CD14-positive monocyte (primary cell): ENCODE measurements at regions not wholly inside any gene's neighbourhood (a gene's known extent, or its start where the extent isn't known, plus 50 kb on each side); places are given as distances from the start of the nearest gene placed in this dataset.

Experiments
- DNase-seq, 3 donors: peaks; one replicate each; pipeline ENCODE4 v3.0.0-alpha.2; 2011 to 2022
- H2AFZ ChIP-seq: 2 replicates; pipeline ENCODE4 v1.6.0; 2012; ENCODE audit warnings: mild to moderate bottlenecking, low read depth, low read length, inconsistent platforms; ENCODE audit not compliant: insufficient read depth, poor library complexity, severe bottlenecking
- H3K27ac ChIP-seq, 2 donors: 1 replicate in 1 of 2; 2 replicates in 1 of 2; pipeline ENCODE4 v1.5.1; 2012 to 2013; ENCODE audit warnings: low read length in 2 of 2, control low read depth in 1 of 2, inconsistent platforms in 1 of 2, low read depth in 1 of 2, mild to moderate bottlenecking in 1 of 2
- H3K27me3 ChIP-seq, 2 donors: one replicate each; pipeline versions ENCODE4 v1.6.0 to v1.6.1; 2011 to 2013; ENCODE audit warnings: low read length in 2 of 2; ENCODE audit not compliant: control insufficient read depth in 2 of 2, insufficient read depth in 2 of 2
- H3K36me3 ChIP-seq, 2 donors: replicated peaks in 1 of 2; 1 replicate in 1 of 2; 2 replicates in 1 of 2; pipeline versions ENCODE4 v1.5.1 to v1.6.1; 2012 to 2013; ENCODE audit warnings: low read length in 2 of 2, control low read depth in 1 of 2, inconsistent platforms in 1 of 2, mild to moderate bottlenecking in 1 of 2; ENCODE audit not compliant: insufficient read depth in 2 of 2, control insufficient read depth in 1 of 2
- H3K4me1 ChIP-seq, 2 donors: 1 replicate in 1 of 2; 2 replicates in 1 of 2; pipeline versions ENCODE4 v1.5.1 to v1.6.1; 2012 to 2013; ENCODE audit warnings: low read length in 2 of 2, control low read depth in 1 of 2, inconsistent platforms in 1 of 2, mild to moderate bottlenecking in 1 of 2, moderate library complexity in 1 of 2; ENCODE audit not compliant: insufficient read depth in 2 of 2, control insufficient read depth in 1 of 2
- H3K4me2 ChIP-seq: replicated peaks from 2 replicates; pipeline ENCODE3; 2012; ENCODE audit warnings: low read length, moderate library complexity, mild to moderate bottlenecking; ENCODE audit not compliant: poor library complexity, severe bottlenecking; ENCODE audit errors: extremely low read depth
- H3K4me3 ChIP-seq, 3 experiments: fragments of 200-600 bp in 1 of 3; sonication (generic) in 1 of 3; replicated peaks in 1 of 3; 1 replicate in 2 of 3; 2 replicates in 1 of 3; pipeline ENCODE4 v1.5.1; 2011 to 2013; ENCODE audit warnings: low read length in 3 of 3, mild to moderate bottlenecking in 3 of 3, control low read depth in 2 of 3, low read depth in 2 of 3, inconsistent platforms in 1 of 3, moderate library complexity in 1 of 3
- H3K79me2 ChIP-seq: 2 replicates; pipeline ENCODE4 v1.6.0; 2012; ENCODE audit warnings: mild to moderate bottlenecking, control low read depth, inconsistent platforms, low read length, moderate library complexity; ENCODE audit not compliant: insufficient read depth
- H3K9ac ChIP-seq: 2 replicates; pipeline ENCODE4 v1.6.0; 2017; ENCODE audit warnings: low read length, mild to moderate bottlenecking; ENCODE audit not compliant: insufficient read depth, poor library complexity, severe bottlenecking
- H3K9me3 ChIP-seq, 2 donors: replicated peaks in 1 of 2; 1 replicate in 1 of 2; 2 replicates in 1 of 2; pipeline versions ENCODE4 v1.5.1 to v1.6.1; 2012 to 2013; ENCODE audit warnings: low read length in 2 of 2, control low read depth in 1 of 2; ENCODE audit not compliant: control insufficient read depth in 1 of 2, insufficient read depth in 1 of 2
- H4K20me1 ChIP-seq: 2 replicates; pipeline ENCODE4 v1.6.0; 2012; ENCODE audit warnings: mild to moderate bottlenecking, low read length, control low read depth, moderate library complexity; ENCODE audit not compliant: insufficient read depth
- H3K27ac Mint-ChIP-seq, 7 donors: one replicate each; pipeline ENCODE4 v1.8.0; 2020; ENCODE audit warnings: mild to moderate bottlenecking in 7 of 7, mixed read lengths in 7 of 7, moderate library complexity in 6 of 7, inconsistent platforms in 2 of 7
- H3K27me3 Mint-ChIP-seq, 3 donors: one replicate each; pipeline ENCODE4 v1.8.0; 2021 to 2022; ENCODE audit warnings: low read depth in 3 of 3, mild to moderate bottlenecking in 3 of 3, mixed read lengths in 3 of 3, moderate library complexity in 3 of 3, inconsistent platforms in 1 of 3
- H3K36me3 Mint-ChIP-seq, 2 donors: one replicate each; pipeline ENCODE4 v1.8.0; 2020; ENCODE audit warnings: mixed read lengths in 2 of 2, inconsistent platforms in 1 of 2, mild to moderate bottlenecking in 1 of 2
- H3K4me1 Mint-ChIP-seq: one replicate; pipeline ENCODE4 v1.8.0; 2020; ENCODE audit warnings: mild to moderate bottlenecking, mixed read lengths
- H3K4me3 Mint-ChIP-seq, 2 donors: one replicate each; pipeline ENCODE4 v1.8.0; 2020; ENCODE audit warnings: mild to moderate bottlenecking in 2 of 2, mixed read lengths in 2 of 2, moderate library complexity in 1 of 2
- H3K9me3 Mint-ChIP-seq, 7 donors: one replicate each; pipeline ENCODE4 v1.8.0; 2020 to 2022; ENCODE audit warnings: mixed read lengths in 7 of 7, mild to moderate bottlenecking in 6 of 7, moderate library complexity in 6 of 7, inconsistent platforms in 2 of 7
- WGBS: methylation state at CpG from one replicate; pipeline ENCODE4 v1.1.5; 2013; ENCODE audit warnings: missing lambda C conversion rate; ENCODE audit not compliant: insufficient coverage; 5-methylcytosine and 5-hydroxymethylcytosine counted together
- intact Hi-C, 2 donors: fragments of 100-400 bp; cut with micrococcal nuclease; formaldehyde crosslinking; loops; one replicate each; pipeline versions ENCODE4 v1.15.0 to v1.15.1; 2023
- TF ChIP-seq, protein P1 (sequence below): fragments of 200-600 bp; IDR thresholded peaks from one replicate; pipeline ENCODE4 v1.8.0; 2022; ENCODE audit warnings: antibody characterized with exemption, mild to moderate bottlenecking

DNA sequence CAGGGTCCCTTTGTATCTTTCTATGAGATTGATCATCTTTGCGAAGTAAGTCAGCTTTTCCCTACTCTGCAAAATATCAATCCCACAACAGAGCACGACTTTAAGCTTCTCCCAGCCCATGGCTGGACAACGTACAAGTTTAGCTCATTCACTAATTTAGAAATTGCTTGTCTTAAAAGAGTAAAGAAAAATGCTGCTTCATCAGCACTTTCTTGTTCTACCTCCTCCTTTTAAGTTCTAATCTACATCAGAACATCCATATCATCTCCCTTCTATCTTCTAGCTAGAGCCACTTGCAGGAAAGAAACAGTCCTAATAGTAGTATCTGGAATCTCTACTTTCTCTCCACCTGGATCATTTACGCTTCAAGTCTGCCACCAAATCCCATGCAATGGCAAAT lies 441.2 kb upstream of the ESRRG start:
- Histone ChIP-seq H3K27ac (no peak overlapping the region), H4K20me1 (no peaks in the 10 kb centered on the region), H3K9me3 (no peaks in the 10 kb centered on the region), H3K36me3 (no peaks in the 10 kb centered on the region), H3K4me3 (no peak overlapping the region), H3K9ac (no peak overlapping the region), H2AFZ (no peak overlapping the region), H3K27me3 (no peaks in the 10 kb centered on the region), H3K4me1 (no peaks in the 10 kb centered on the region), H3K79me2 (no peaks in the 10 kb centered on the region), H3K4me2 (no peak overlapping the region)
- no peak overlapping the region for H3K4me3 Mint-ChIP-seq
- TF ChIP-seq, protein P1, sequence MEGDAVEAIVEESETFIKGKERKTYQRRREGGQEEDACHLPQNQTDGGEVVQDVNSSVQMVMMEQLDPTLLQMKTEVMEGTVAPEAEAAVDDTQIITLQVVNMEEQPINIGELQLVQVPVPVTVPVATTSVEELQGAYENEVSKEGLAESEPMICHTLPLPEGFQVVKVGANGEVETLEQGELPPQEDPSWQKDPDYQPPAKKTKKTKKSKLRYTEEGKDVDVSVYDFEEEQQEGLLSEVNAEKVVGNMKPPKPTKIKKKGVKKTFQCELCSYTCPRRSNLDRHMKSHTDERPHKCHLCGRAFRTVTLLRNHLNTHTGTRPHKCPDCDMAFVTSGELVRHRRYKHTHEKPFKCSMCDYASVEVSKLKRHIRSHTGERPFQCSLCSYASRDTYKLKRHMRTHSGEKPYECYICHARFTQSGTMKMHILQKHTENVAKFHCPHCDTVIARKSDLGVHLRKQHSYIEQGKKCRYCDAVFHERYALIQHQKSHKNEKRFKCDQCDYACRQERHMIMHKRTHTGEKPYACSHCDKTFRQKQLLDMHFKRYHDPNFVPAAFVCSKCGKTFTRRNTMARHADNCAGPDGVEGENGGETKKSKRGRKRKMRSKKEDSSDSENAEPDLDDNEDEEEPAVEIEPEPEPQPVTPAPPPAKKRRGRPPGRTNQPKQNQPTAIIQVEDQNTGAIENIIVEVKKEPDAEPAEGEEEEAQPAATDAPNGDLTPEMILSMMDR = no peak
- no peak overlapping the region for H3K27ac Mint-ChIP-seq
- no peak for DNase-seq
- H3K36me3 Mint-ChIP-seq = no peaks in the 10 kb centered on the region
- no peaks in the 10 kb centered on the region for H3K4me1 Mint-ChIP-seq
- intact Hi-C loops = no loop called here
- no CpG with 5 or more reads among the region's 4 CpGs for WGBS
- no peaks in the 10 kb centered on the region for H3K27me3 Mint-ChIP-seq
- H3K9me3 Mint-ChIP-seq = peaks cover 0 to 3% (median 0%) of the 10 kb centered on the region in 7 donors

DNA sequence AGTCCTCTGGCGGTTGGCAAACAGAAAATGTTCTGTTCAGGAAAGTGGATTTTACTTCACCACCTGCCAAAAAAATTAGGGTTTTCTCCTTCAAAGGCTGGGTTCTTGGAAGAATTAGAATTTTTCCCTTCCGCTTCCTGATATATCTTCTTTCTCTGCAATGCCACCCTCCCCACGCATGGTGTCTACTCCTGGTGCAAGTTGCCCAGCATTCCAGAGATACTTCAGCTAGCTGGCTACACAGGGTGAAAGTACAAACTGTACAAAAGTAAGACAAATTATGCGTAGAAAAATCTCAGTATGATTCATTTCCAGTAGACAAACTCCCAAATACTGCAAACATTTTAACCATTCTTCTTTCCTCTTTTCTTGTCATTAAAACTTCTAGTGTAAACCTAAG lies 430.1 kb upstream of the ESRRG start:
- Histone ChIP-seq H3K4me2 (no peak overlapping the region), H2AFZ (no peak overlapping the region), H3K9ac (no peak overlapping the region), H3K4me3 (no peak overlapping the region), H3K27ac (no peak overlapping the region), H3K27me3 (no peaks in the 10 kb centered on the region), H3K36me3 (no peaks in the 10 kb centered on the region), H3K4me1 (no peaks in the 10 kb centered on the region), H3K9me3 (no peaks in the 10 kb centered on the region), H4K20me1 (no peaks in the 10 kb centered on the region), H3K79me2 (no peaks in the 10 kb centered on the region)
- H3K4me3 Mint-ChIP-seq = no peak overlapping the region
- peaks cover 0 to 2% (median 0%) of the 10 kb centered on the region in 3 donors for H3K27me3 Mint-ChIP-seq
- H3K4me1 Mint-ChIP-seq = no peaks in the 10 kb centered on the region
- no peaks in the 10 kb centered on the region for H3K36me3 Mint-ChIP-seq
- H3K27ac Mint-ChIP-seq = no peak overlapping the region
- no peaks in the 10 kb centered on the region for H3K9me3 Mint-ChIP-seq
- intact Hi-C loops = no loop called here
- WGBS = 83% methylated on average over 1 of the region's 4 CpGs
- TF ChIP-seq, protein P1 = no peak
- DNase-seq = no peak
